ENCODE measurements at regions not wholly inside any gene's neighbourhood (a gene's known extent, or its start where the extent isn't known, plus 50 kb on each side); places are given as distances from the start of the nearest gene placed in this dataset.

GRCh38 chr13:26861941-26862340 lies 101.4 kb upstream of the GPR12 start:
- H3K4me2 ChIP-seq (ENCODE audit: insufficient read depth, low read length): no peak overlapping the region
- no peaks in the 10 kb centered on the region for H4K20me1 ChIP-seq (ENCODE audit: insufficient read depth, low read length)
- no peaks in the 10 kb centered on the region for H3K9me3 ChIP-seq (ENCODE audit: low read depth, low read length)
- no peaks in the 10 kb centered on the region for H3K36me3 ChIP-seq (ENCODE audit: insufficient read depth, low read length)
- no peak overlapping the region for H3K27ac ChIP-seq (ENCODE audit: low read depth, low read length)
- no peaks in the 10 kb centered on the region for H3K4me1 ChIP-seq (ENCODE audit: insufficient read depth, low read length)
- H3K79me2 ChIP-seq (ENCODE audit: insufficient read depth, low read length): no peaks in the 10 kb centered on the region
- H2AFZ ChIP-seq (ENCODE audit: low read length): no peak overlapping the region
- no peak for DNase-seq (ENCODE audit: insufficient read length, low spot score, missing footprints)
- H3K27me3 ChIP-seq (ENCODE audit: insufficient read depth, low read length): peaks cover 3% of the 10 kb centered on the region
- H3K4me3 ChIP-seq (ENCODE audit: insufficient read depth, low read length): no peak overlapping the region
- no peak for TF ChIP-seq CTCF (IDR thresholded peaks at IDR 0.05; ENCODE audit: extremely low read depth, low read depth, low read length)

- no peaks in the 10 kb centered on the region for H4K20me1 ChIP-seq (ENCODE audit: insufficient read depth, low read length)
- no peaks in the 10 kb centered on the region for H3K79me2 ChIP-seq (ENCODE audit: insufficient read depth, low read length)
- H3K9me3 ChIP-seq (ENCODE audit: low read depth, low read length): no peaks in the 10 kb centered on the region
- no peak for TF ChIP-seq CTCF (IDR thresholded peaks at IDR 0.05; ENCODE audit: extremely low read depth, low read depth, low read length)
- no peaks in the 10 kb centered on the region for H3K4me1 ChIP-seq (ENCODE audit: insufficient read depth, low read length)
- H3K27ac ChIP-seq (ENCODE audit: low read depth, low read length): no peak overlapping the region
- H3K4me2 ChIP-seq (ENCODE audit: insufficient read depth, low read length): no peak overlapping the region
- no peak for DNase-seq (ENCODE audit: insufficient read length, low spot score, missing footprints)
- H2AFZ ChIP-seq (ENCODE audit: low read length): no peak overlapping the region
- no peaks in the 10 kb centered on the region for H3K36me3 ChIP-seq (ENCODE audit: insufficient read depth, low read length)
- H3K4me3 ChIP-seq (ENCODE audit: insufficient read depth, low read length): no peak overlapping the region
- peaks cover 11% of the 10 kb centered on the region for H3K27me3 ChIP-seq (ENCODE audit: insufficient read depth, low read length)
These were observed 95.3 kb upstream of the GPR12 start for GRCh38 chr13:26855921-26856320.

- Histone ChIP-seq H3K4me2 (ENCODE audit: insufficient read depth, low read length) (no peak overlapping the region), H3K9me3 (ENCODE audit: low read depth, low read length) (no peaks in the 10 kb centered on the region), H3K36me3 (ENCODE audit: insufficient read depth, low read length) (no peaks in the 10 kb centered on the region), H3K4me1 (ENCODE audit: insufficient read depth, low read length) (no peaks in the 10 kb centered on the region), H2AFZ (ENCODE audit: low read length) (no peak overlapping the region), H3K27me3 (ENCODE audit: insufficient read depth, low read length) (peaks cover 11% of the 10 kb centered on the region), H3K4me3 (ENCODE audit: insufficient read depth, low read length) (no peak overlapping the region), H3K79me2 (ENCODE audit: insufficient read depth, low read length) (no peaks in the 10 kb centered on the region), H4K20me1 (ENCODE audit: insufficient read depth, low read length) (no peaks in the 10 kb centered on the region), H3K27ac (ENCODE audit: low read depth, low read length) (no peak overlapping the region)
- no peak for DNase-seq (ENCODE audit: insufficient read length, low spot score, missing footprints)
- no peak for TF ChIP-seq CTCF (IDR thresholded peaks at IDR 0.05; ENCODE audit: extremely low read depth, low read depth, low read length)
These were observed 94.5 kb upstream of the GPR12 start for GRCh38 chr13:26855071-26855470.

GRCh38 chr13:26853323-26853722 lies 92.7 kb upstream of the GPR12 start:
- no peak overlapping the region for H3K4me2 ChIP-seq (ENCODE audit: insufficient read depth, low read length)

More at GRCh38 chr13:26853323-26853722, 92.7 kb upstream of the GPR12 start:
- Histone ChIP-seq H4K20me1 (ENCODE audit: insufficient read depth, low read length) (no peaks in the 10 kb centered on the region), H3K36me3 (ENCODE audit: insufficient read depth, low read length) (no peaks in the 10 kb centered on the region), H2AFZ (ENCODE audit: low read length) (no peak overlapping the region), H3K27ac (ENCODE audit: low read depth, low read length) (no peak overlapping the region), H3K9me3 (ENCODE audit: low read depth, low read length) (no peaks in the 10 kb centered on the region), H3K27me3 (ENCODE audit: insufficient read depth, low read length) (peaks cover 11% of the 10 kb centered on the region), H3K79me2 (ENCODE audit: insufficient read depth, low read length) (no peaks in the 10 kb centered on the region), H3K4me3 (ENCODE audit: insufficient read depth, low read length) (no peak overlapping the region), H3K4me1 (ENCODE audit: insufficient read depth, low read length) (no peaks in the 10 kb centered on the region)
- no peak for TF ChIP-seq CTCF (IDR thresholded peaks at IDR 0.05; ENCODE audit: extremely low read depth, low read depth, low read length)
- no peak for DNase-seq (ENCODE audit: insufficient read length, low spot score, missing footprints)

All from osteoblast (primary cell).